ENCODE measurements at regions not wholly inside any gene's neighbourhood (a gene's known extent, or its start where the extent isn't known, plus 50 kb on each side); places are given as distances from the start of the nearest gene placed in this dataset.

- no peak for DNase-seq (ENCODE audit: low read depth)
- H3K4me3 ChIP-seq (ENCODE audit: low read depth, low read length): no peak overlapping the region
- TF ChIP-seq CTCF (IDR thresholded peaks at IDR 0.05; ENCODE audit: insufficient read depth, low read length, poor library complexity, severe bottlenecking): no peak
- no peaks in the 10 kb centered on the region for H3K36me3 ChIP-seq (ENCODE audit: control insufficient read depth, insufficient read depth, low read length)
- no peaks in the 10 kb centered on the region for H3K27me3 ChIP-seq (ENCODE audit: control insufficient read depth, insufficient read depth, low read length)
Measured at GRCh38 chr2:223530811-223531210, 71.3 kb downstream of the SCG2 start.

DNA sequence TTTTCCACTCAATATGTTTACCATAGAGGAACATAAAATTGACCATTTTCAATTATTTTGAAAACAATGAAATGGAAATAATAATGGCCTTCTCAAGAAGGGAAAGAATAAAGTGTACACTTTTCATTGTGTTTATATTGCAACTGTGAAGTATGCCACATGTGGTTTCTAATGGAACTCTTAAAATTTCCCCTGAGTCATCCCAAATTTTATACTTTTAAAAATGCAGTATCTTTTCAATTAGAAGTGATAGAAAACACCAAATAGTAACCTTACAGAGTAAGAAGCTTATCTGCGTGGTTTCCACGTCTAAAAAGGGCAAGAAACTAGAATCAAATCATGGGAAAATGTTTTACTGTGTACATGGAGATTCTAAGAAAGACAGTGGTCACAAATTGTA, 70.0 kb downstream of the SCG2 start:
- no peaks in the 10 kb centered on the region for H3K36me3 ChIP-seq (ENCODE audit: control insufficient read depth, insufficient read depth, low read length)
- no peak for DNase-seq (ENCODE audit: low read depth)
- H3K4me3 ChIP-seq (ENCODE audit: low read depth, low read length): no peak overlapping the region
- no peak for TF ChIP-seq CTCF (IDR thresholded peaks at IDR 0.05; ENCODE audit: insufficient read depth, low read length, poor library complexity, severe bottlenecking)
- no peaks in the 10 kb centered on the region for H3K27me3 ChIP-seq (ENCODE audit: control insufficient read depth, insufficient read depth, low read length)

DNA sequence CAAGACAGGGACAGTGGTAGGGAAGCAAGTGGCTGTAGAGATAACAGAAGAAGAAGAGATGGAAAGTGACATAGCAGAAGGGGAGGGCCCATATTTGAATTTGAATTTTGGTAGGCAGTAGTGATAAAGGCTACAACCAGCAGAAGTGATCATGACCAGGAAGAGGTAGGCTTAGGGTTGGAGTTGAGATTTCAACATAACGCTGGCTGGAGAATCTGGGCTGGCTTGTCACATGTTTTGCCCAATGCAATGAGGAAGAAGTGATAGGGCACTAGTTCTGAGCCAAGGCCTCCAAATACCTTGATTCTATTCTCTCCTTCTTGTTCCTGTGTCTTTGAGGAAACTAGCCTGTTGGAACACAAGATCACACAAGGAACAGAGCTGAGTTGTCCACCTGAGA, 69.4 kb downstream of the SCG2 start:
- no peak for DNase-seq (ENCODE audit: low read depth)
- TF ChIP-seq CTCF (IDR thresholded peaks at IDR 0.05; ENCODE audit: insufficient read depth, low read length, poor library complexity, severe bottlenecking): no peak
- Histone ChIP-seq H3K4me3 (ENCODE audit: low read depth, low read length) (no peak overlapping the region), H3K27me3 (ENCODE audit: control insufficient read depth, insufficient read depth, low read length) (no peaks in the 10 kb centered on the region), H3K36me3 (ENCODE audit: control insufficient read depth, insufficient read depth, low read length) (no peaks in the 10 kb centered on the region)

- no peak for TF ChIP-seq CTCF (IDR thresholded peaks at IDR 0.05; ENCODE audit: insufficient read depth, low read length, poor library complexity, severe bottlenecking)
- no peak overlapping the region for H3K4me3 ChIP-seq (ENCODE audit: low read depth, low read length)
- DNase-seq (ENCODE audit: low read depth): no peak
- no peaks in the 10 kb centered on the region for H3K27me3 ChIP-seq (ENCODE audit: control insufficient read depth, insufficient read depth, low read length)
- H3K36me3 ChIP-seq (ENCODE audit: control insufficient read depth, insufficient read depth, low read length): no peaks in the 10 kb centered on the region
Measured at GRCh38 chr2:223536546-223536945, 65.6 kb downstream of the SCG2 start.

- no peak overlapping the region for H3K4me3 ChIP-seq (ENCODE audit: low read depth, low read length)
- no peak for DNase-seq (ENCODE audit: low read depth)
Measured at GRCh38 chr2:223537115-223537514, 65.0 kb downstream of the SCG2 start.

More at GRCh38 chr2:223537115-223537514, 65.0 kb downstream of the SCG2 start:
- no peak for TF ChIP-seq CTCF (IDR thresholded peaks at IDR 0.05; ENCODE audit: insufficient read depth, low read length, poor library complexity, severe bottlenecking)
- no peaks in the 10 kb centered on the region for H3K27me3 ChIP-seq (ENCODE audit: control insufficient read depth, insufficient read depth, low read length)
- no peaks in the 10 kb centered on the region for H3K36me3 ChIP-seq (ENCODE audit: control insufficient read depth, insufficient read depth, low read length)
